HG03039 (cell line): ENCODE measurements at regions not wholly inside any gene's neighbourhood (a gene's known extent, or its start where the extent isn't known, plus 50 kb on each side); places are given as distances from the start of the nearest gene placed in this dataset.
"Not testable (repeated sequence)": the region's sequence is repeated elsewhere in the genome, so short reads cannot be mapped to it uniquely, and the experiment has no call there.

Experiments used
- ATAC-seq: cut with Tn5 transposase; IDR thresholded peaks from one replicate; pipeline ENCODE4 v1.9.1; 2021; ENCODE audit warnings: mild to moderate bottlenecking, moderate library complexity; ENCODE audit not compliant: unreplicated experiment

GRCh38 chr5:174504266-174504726 lies 220.1 kb upstream of the MSX2 start:
- no peak for ATAC-seq

GRCh38 chr5:174505621-174506020 lies 218.8 kb upstream of the MSX2 start:
- no peak for ATAC-seq

DNA sequence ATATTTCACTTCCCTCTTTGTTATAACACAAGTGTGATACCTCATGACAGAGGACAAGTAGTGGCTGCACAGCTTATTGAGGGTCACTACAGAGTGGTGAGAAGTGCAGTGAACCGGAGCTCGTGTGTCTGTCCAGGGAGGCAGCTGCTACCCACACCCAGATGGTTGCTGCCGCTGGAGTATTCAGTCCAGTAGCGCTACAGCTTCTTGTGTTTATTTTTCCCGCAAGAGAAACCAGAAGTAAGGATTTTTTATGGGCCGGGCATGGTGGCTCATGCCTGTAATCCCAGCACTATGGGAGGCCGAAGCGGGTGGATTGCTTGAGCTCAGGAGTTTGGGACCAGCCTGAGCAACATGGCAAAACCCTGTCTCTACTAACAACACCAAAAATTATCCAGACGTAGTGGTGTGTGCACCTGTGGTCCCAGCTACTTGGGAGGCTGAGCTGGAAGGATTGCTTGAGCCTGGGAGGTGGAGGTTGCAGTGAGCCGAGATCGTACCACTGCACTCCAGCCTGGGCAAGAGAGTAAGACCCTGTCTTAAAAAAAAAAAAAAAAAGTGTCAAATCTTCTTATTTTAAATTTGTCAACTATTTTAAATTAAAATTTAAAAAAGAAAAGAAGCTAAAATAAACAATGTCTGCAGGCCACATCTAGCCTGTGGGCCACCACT lies 213.5 kb upstream of the MSX2 start:
- not testable (repeated sequence) for ATAC-seq

- no peak for ATAC-seq
Observed at GRCh38 chr5:174511714-174512253, 212.6 kb upstream of the MSX2 start.

DNA sequence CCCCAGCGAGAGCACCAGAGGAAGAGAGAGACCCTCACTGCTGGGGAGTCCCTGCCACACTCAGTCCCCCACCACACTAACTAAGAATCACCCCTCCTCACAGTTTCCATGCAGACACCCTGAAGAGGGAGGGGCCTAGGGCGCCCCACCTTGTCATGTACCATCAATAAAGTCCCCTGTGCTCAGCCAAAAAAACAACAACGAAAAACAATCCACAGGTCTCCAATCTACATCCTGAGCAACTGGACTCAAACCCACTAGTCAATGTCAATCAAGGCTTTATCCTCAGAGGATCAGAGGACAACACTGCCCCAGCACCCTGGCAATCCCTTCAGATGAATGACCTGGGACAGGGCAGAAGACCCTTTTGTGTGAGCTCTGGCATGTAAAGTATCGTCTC lies 210.1 kb upstream of the MSX2 start:
- no peak for ATAC-seq

GRCh38 chr5:174514983-174515394 lies 209.4 kb upstream of the MSX2 start:
- ATAC-seq, result no peak

DNA sequence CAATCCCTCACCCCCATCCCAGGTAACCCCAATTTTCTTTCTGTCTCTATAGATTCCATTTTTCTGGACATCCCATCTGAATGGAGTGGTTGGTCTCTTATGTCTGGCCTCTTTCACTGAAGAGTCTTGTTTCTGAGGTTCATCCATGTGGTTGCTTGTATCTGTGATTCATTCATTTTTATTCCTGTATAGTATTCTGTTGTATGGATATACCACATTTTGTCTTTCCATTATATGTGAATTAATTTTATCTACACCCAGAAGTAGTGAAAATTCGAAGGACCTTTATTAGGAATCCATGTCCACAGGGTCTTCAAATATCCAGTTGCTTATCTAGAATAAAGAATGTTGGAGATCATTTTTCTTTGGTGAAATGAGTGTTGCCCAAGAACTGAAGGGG lies 207.6 kb upstream of the MSX2 start:
- no peak for ATAC-seq

GRCh38 chr5:174518512-174518911 lies 205.9 kb upstream of the MSX2 start:
- no peak for ATAC-seq

- no peak for ATAC-seq
Observed at GRCh38 chr5:174520420-174521396, 203.7 kb upstream of the MSX2 start.

DNA sequence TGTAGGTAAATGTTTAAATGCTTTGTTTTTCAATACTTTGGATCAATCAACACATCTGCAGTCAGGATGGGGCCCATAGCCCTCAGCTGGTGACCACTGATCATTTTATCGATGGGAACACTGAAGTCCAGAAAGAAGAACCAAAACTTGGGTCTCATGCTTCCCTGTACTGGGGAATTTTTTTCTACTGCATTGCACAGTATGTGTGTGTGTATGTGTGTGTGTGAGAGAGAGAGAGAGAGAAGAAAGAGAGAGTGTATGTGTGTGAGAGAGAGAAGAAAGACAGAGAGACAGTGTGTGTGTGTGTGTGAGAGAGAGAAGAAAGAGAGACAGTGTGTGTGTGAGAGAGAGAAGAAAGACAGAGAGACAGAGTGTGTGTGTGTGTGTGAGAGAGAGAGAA lies 202.9 kb upstream of the MSX2 start:
- ATAC-seq, result no peak

DNA sequence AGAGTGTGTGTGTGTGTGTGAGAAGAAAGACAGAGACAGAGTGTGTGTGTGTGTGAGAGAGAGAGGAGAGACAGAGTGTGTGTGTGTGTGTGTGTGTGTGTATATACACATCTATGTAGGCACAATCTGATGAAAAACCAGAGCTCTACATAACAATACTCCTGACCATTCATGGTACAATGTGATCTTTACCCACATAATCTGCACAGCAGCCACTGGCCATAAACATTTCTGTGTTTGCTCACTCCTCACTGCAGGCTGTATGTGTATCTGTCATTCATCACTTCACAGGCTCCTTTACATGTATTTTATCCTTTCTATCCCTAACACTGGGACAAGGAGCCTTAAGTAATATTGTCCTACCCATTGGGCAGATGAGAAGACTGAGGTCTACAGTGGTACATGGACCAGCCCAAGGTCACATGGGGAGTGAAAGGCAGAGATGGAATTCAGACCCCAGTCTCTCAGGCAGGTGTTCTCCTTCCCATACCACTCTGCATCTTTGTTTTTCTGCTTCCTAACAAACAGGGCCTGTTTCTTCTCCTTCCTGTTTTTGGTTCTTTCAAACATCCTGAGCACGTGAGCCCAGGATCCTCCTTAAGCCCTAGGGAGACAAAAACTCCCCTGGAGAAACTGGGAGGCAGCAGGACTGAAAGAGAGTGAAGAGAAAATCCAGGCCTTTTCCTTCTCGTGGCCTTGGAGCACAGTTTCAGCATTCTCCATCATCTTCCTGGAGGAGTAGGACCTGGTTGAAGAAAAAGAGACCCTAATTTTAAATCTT lies 201.7 kb upstream of the MSX2 start:
- ATAC-seq, result no peak

GRCh38 chr5:174523311-174524071 lies 200.9 kb upstream of the MSX2 start:
- no peak for ATAC-seq

DNA sequence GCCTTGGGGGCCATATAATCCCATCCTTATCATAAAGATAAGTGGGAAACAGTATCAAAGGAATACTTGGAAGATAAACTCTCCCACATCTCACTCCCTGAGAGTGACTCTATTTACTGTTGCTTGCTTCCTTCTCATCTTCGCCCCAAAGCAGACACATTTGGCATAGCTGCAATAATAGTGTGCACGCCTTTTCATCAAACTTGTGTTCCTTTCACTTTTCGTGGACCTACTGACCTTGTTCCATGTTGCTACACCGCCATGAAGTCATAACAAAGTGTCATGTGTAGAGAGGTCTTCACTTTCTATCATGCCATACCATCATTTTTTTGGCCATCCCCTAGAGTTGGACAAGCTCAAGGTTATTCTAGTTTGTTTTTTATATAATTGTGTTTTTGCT lies 200.0 kb upstream of the MSX2 start:
- no peak for ATAC-seq

- no peak for ATAC-seq
Observed at GRCh38 chr5:174526177-174526576, 198.2 kb upstream of the MSX2 start.

- ATAC-seq, result no peak
Observed at GRCh38 chr5:174527916-174528540, 196.4 kb upstream of the MSX2 start.

DNA sequence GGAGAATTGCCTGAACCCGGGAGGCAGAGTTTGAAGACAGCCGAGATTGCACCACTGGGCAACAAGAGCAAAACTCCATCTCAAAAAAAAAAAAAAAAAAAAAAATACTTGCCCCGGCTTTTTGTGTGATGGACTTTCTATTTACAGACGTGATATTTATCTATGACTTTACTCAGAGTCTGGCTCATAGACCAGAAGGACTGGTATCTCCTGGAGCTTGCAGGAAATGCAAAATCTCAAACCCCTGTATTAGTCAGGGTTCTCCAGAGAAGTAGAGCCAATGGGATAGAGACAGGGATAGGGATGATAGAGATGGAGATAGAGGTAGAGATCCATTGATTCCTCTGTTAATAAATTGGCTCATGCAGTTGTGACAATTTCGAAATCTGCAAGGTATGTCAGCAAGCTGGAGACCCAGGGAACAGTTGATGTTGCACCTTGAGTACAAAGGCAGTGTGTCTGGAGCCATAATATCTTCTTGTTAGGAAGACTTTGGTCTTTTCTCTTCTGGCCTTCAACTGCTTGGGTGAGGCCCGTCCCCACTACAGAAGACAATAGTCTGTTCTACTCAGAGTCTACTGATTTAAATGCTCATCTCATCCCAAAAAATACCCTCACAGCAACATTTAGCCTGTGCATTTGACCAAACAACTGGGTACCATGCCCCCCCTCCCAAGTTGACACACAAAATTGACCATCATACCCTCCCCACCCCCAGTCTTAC lies 195.4 kb upstream of the MSX2 start:
- no peak for ATAC-seq

GRCh38 chr5:174529925-174530681 lies 194.3 kb upstream of the MSX2 start:
- ATAC-seq, result no peak

DNA sequence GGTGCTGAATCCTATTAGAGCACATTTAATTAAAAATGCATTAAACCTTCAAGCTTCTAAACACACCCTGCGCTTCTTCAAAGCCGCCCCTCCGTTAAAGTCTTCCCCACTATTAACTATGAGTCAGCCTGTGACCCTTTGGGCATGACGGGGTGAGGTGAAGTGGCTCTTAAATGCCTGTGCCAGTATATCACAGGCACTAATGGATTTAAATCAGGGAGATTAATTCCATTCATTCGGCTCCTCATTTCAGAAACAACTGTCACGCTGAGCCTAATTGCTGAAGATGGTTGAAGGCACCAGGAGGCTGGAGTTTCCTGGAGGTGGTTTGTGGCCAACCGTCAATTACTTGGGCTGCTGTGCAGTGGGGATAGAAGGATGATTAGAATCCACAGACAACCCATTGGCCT lies 192.6 kb upstream of the MSX2 start:
- no peak for ATAC-seq
